ENCODE measurements at regions not wholly inside any gene's neighbourhood (a gene's known extent, or its start where the extent isn't known, plus 50 kb on each side); places are given as distances from the start of the nearest gene placed in this dataset.

- TF ChIP-seq CTCF (conservative IDR thresholded peaks at IDR 0.05; ENCODE audit: low read length) (no peak), EZH2phosphoT487 (IDR thresholded peaks at IDR 0.05; ENCODE audit: borderline replicate concordance, low read depth, low read length) (no peak)
Measured at GRCh38 chr7:153920897-153921296, 131.3 kb upstream of the DPP6 start.
